WI38 (cell line): ENCODE measurements at regions not wholly inside any gene's neighbourhood (a gene's known extent, or its start where the extent isn't known, plus 50 kb on each side); places are given as distances from the start of the nearest gene placed in this dataset.

ENCODE experiments used
- H3K4me3 ChIP-seq: 2 replicates; pipeline ENCODE4 v1.5.1; 2011; ENCODE audit warnings: low read depth, mild to moderate bottlenecking, control low read depth, low read length
- CTCF ChIP-seq: IDR thresholded peaks from 2 replicates; pipeline ENCODE4 v1.5.1; 2012; ENCODE audit warnings: low read depth, mild to moderate bottlenecking, control low read depth, low read length

GRCh38 chr9:34907044-34907443, 51.0 kb upstream of the PHF24 start:
- no peak overlapping the region for H3K4me3 ChIP-seq
- TF ChIP-seq CTCF: no peak

GRCh38 chr9:34899535-34900158, 58.4 kb upstream of the PHF24 start:
- no peak overlapping the region for H3K4me3 ChIP-seq
- peak; percentile 85 for TF ChIP-seq CTCF

- no peak for TF ChIP-seq CTCF
- H3K4me3 ChIP-seq: no peak overlapping the region
Observed at GRCh38 chr9:34898846-34899245, 59.2 kb upstream of the PHF24 start.

GRCh38 chr9:34896112-34896511, 62.0 kb upstream of the PHF24 start:
- TF ChIP-seq CTCF: no peak
- H3K4me3 ChIP-seq: no peak overlapping the region

- TF ChIP-seq CTCF: no peak
- H3K4me3 ChIP-seq: no peak overlapping the region
Observed at GRCh38 chr9:34892886-34893285, 65.2 kb upstream of the PHF24 start.

- TF ChIP-seq CTCF: no peak
- H3K4me3 ChIP-seq: no peak overlapping the region
Observed at GRCh38 chr9:34891386-34891785, 66.7 kb upstream of the PHF24 start.

GRCh38 chr9:34887841-34888240, 70.2 kb upstream of the PHF24 start:
- no peak overlapping the region for H3K4me3 ChIP-seq
- no peak for TF ChIP-seq CTCF
